ENCODE measurements at regions not wholly inside any gene's neighbourhood (a gene's known extent, or its start where the extent isn't known, plus 50 kb on each side); places are given as distances from the start of the nearest gene placed in this dataset.
"Not testable (repeated sequence)": the region's sequence is repeated elsewhere in the genome, so short reads cannot be mapped to it uniquely, and the experiment has no call there.

DNA sequence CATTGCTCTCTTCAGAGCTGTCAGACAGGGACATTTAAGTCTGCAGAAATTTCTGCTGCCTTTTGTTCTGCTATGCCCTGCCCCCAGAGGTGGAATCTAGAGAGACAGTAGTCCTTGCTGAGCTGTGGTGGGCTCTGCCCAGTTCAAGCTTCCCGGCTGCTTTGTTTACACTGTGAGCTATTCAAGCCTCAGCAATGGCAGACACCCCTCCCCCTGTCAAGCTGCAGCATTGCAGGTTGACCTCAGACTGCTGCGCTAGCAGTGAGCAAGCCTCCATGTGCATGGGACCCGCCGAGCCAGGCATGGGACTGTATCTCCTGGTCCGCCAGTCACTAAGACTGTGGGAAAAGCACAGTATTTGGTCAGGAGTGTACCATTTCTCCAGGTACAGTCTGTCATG lies 53.6 kb upstream of the MAPK10 start:
- H3K27me3 ChIP-seq; DNase-seq (ENCODE audit: low read depth in 1 of 2, low spot score in 1 of 2); H3K27ac ChIP-seq; H3K4me3 ChIP-seq; H3K4me1 ChIP-seq (ENCODE audit: low read depth); H3K9me3 ChIP-seq (ENCODE audit: low read depth); H3K36me3 ChIP-seq: not testable (repeated sequence)

DNA sequence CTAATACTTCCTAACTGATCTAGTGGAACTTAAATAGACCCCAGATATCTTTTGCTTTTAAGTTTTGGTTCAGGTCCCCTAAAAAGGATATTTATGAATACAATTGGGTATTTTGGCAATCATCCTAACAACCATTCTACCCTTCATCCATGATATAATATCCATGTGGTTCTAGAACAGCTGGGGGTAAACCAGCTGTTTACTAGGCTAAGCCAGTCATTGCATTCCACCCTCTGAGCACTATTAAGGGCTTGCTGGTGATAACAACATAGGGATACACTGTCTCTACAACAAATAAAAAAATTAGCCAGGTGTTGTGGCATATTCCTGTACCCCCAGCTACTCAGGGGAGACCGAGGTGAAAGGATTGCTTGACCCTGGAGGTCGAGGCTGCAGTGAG lies 54.8 kb upstream of the MAPK10 start:
- H3K4me1 ChIP-seq (ENCODE audit: low read depth) = no peaks in the 10 kb centered on the region
- DNase-seq (ENCODE audit: low read depth in 1 of 2, low spot score in 1 of 2) = no peak
- no peaks in the 10 kb centered on the region for H3K36me3 ChIP-seq
- TF ChIP-seq, protein P1, sequence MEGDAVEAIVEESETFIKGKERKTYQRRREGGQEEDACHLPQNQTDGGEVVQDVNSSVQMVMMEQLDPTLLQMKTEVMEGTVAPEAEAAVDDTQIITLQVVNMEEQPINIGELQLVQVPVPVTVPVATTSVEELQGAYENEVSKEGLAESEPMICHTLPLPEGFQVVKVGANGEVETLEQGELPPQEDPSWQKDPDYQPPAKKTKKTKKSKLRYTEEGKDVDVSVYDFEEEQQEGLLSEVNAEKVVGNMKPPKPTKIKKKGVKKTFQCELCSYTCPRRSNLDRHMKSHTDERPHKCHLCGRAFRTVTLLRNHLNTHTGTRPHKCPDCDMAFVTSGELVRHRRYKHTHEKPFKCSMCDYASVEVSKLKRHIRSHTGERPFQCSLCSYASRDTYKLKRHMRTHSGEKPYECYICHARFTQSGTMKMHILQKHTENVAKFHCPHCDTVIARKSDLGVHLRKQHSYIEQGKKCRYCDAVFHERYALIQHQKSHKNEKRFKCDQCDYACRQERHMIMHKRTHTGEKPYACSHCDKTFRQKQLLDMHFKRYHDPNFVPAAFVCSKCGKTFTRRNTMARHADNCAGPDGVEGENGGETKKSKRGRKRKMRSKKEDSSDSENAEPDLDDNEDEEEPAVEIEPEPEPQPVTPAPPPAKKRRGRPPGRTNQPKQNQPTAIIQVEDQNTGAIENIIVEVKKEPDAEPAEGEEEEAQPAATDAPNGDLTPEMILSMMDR (IDR thresholded peaks at IDR 0.05; ENCODE audit: low read depth, low read length) = no peak
- no peak overlapping the region for H3K4me3 ChIP-seq
- no peak overlapping the region for H3K27ac ChIP-seq
- H3K9me3 ChIP-seq (ENCODE audit: low read depth) = no peaks in the 10 kb centered on the region
- no peaks in the 10 kb centered on the region for H3K27me3 ChIP-seq

DNA sequence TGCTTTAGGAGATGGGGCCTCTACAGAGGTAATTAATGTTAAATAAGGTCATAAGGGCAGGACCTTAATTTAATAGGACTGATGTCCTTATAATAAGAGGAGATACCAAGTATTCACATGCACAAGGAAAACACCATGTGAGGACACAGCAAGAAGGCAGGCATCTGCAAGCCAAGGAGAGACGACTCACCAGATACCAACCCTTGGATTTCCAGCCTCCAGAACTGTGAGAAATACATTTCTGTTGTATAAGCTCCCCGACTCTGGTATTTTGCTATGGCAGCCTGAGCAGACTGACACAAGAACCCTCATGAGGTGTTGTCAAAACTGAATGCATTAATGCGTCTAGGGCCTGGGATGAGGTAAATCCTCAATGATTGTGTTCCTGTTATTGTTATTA lies 56.2 kb upstream of the MAPK10 start:
- Histone ChIP-seq H3K4me1 (ENCODE audit: low read depth) (no peaks in the 10 kb centered on the region), H3K27ac (no peak overlapping the region), H3K4me3 (no peak overlapping the region), H3K27me3 (no peaks in the 10 kb centered on the region), H3K9me3 (ENCODE audit: low read depth) (no peaks in the 10 kb centered on the region), H3K36me3 (no peaks in the 10 kb centered on the region)
- no peak for DNase-seq (ENCODE audit: low read depth in 1 of 2, low spot score in 1 of 2)
- TF ChIP-seq, protein P1 (IDR thresholded peaks at IDR 0.05; ENCODE audit: low read depth, low read length) = no peak

DNA sequence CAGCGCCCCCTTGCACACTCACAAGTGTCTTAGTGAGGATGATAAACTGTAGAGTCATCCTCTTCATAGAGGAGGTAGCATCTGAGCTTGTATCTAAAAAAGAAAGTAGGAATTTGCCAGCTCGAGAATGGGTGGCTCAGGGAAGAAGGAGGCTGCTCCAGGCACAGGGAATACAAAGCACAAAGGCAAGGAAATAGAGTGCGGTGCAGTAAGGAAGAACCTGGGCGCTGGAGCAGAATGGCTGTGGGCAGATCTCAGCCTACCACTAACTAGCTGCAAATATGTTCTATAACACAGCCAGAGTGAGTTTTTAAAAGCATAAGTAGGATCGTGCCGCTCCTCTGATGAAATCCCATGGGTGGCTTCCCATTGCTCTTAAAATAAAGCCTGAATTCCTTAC lies 61.6 kb upstream of the MAPK10 start:
- Histone ChIP-seq H3K27ac (no peak overlapping the region), H3K4me1 (ENCODE audit: low read depth) (no peaks in the 10 kb centered on the region), H3K9me3 (ENCODE audit: low read depth) (no peaks in the 10 kb centered on the region), H3K4me3 (no peak overlapping the region), H3K36me3 (no peaks in the 10 kb centered on the region), H3K27me3 (no peaks in the 10 kb centered on the region)
- TF ChIP-seq, protein P1 (IDR thresholded peaks at IDR 0.05; ENCODE audit: low read depth, low read length) = no peak
- no peak for DNase-seq (ENCODE audit: low read depth in 1 of 2, low spot score in 1 of 2)

DNA sequence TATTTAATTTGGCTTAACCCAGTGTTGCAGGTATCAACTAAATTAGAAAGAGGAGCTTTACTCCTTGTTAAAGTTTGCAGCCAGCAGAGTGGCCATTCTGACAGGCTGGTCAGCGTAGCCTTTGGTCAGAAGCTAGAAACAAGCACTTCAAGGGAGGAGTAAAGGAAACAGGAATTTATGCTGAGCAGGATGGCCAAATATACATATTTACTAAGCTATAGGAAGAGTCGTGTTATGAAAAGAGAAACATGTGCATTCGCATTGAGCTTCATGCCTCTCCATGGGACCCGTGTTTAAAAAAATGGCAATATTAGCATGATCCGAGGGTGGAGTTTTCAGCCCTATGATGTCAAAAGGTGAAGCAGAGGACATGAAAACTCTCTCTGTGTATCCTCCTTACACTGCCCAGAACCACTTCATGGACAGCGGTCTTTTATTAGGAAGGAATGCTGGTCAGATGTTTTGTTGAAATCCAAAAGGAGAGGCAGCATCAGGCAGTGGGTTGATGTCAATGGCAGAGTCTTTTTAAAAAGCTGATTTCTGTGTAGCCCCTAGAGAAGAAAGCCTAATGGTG lies 71.8 kb upstream of the MAPK10 start:
- H3K27ac ChIP-seq = peak overlapping the region; percentile 27
- DNase-seq (ENCODE audit: low read depth in 1 of 2, low spot score in 1 of 2) = no peak

DNA sequence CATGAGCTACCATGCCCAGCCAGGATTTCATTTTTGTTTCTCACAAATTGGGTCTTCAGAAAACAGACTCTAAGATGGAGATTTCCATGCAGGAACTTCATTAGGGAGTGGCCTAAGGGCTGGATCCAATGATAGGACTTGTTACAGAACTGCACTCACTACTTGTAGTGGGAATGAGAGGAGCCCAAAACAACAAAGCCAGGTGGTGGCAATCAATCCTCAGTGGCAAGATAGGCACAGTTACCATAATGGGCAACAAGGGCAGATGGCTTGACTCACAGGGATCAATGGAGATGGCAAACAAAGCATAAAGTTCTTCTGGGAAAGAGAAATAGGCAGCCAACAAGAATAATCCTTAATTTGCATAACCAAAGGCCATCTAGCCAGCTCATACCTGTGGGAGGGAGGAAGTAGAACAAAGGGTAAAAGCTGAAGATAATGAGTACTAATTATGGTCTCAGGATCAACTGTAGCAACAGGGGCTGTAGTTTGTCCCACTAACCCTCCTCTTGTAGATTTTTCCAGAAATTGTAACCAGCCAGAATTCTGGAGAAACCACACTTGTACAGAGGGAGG lies 72.8 kb upstream of the MAPK10 start:
- Histone ChIP-seq H3K9me3 (ENCODE audit: low read depth) (no peaks in the 10 kb centered on the region), H3K4me1 (ENCODE audit: low read depth) (no peaks in the 10 kb centered on the region), H3K27ac (no peak overlapping the region), H3K27me3 (no peaks in the 10 kb centered on the region), H3K36me3 (no peaks in the 10 kb centered on the region), H3K4me3 (no peak overlapping the region)
- no peak for DNase-seq (ENCODE audit: low read depth in 1 of 2, low spot score in 1 of 2)
- TF ChIP-seq, protein P1 (IDR thresholded peaks at IDR 0.05; ENCODE audit: low read depth, low read length) = no peak

More for the DNA sequence above, 71.8 kb upstream of the MAPK10 start:
- Histone ChIP-seq H3K4me3 (no peak overlapping the region), H3K4me1 (ENCODE audit: low read depth) (no peaks in the 10 kb centered on the region), H3K27me3 (no peaks in the 10 kb centered on the region), H3K9me3 (ENCODE audit: low read depth) (no peaks in the 10 kb centered on the region), H3K36me3 (no peaks in the 10 kb centered on the region)
- TF ChIP-seq, protein P1 (IDR thresholded peaks at IDR 0.05; ENCODE audit: low read depth, low read length) = no peak

Data from cardiac muscle cell (in vitro differentiated cells and primary cell).